SU-DHL-6 (cell line): ENCODE measurements at regions not wholly inside any gene's neighbourhood (a gene's known extent, or its start where the extent isn't known, plus 50 kb on each side); places are given as distances from the start of the nearest gene placed in this dataset.

Experiments used
- CTCF ChIP-seq: fragments of 200-600 bp; sonication (generic); IDR thresholded peaks from one replicate; pipeline ENCODE4 v1.5.1; 2017; ENCODE audit warnings: antibody characterized with exemption, mild to moderate bottlenecking, low read length, moderate library complexity; ENCODE audit not compliant: insufficient read depth, poor library complexity, severe bottlenecking
- EZH2phosphoT487 ChIP-seq: fragments of 200-600 bp; sonication (generic), shearing (Covaris generic); conservative IDR thresholded peaks from 2 replicates; pipeline ENCODE4 v1.6.1; 2018; ENCODE audit warnings: mild to moderate bottlenecking, antibody characterized with exemption, low read length, moderate library complexity, mixed read lengths

DNA sequence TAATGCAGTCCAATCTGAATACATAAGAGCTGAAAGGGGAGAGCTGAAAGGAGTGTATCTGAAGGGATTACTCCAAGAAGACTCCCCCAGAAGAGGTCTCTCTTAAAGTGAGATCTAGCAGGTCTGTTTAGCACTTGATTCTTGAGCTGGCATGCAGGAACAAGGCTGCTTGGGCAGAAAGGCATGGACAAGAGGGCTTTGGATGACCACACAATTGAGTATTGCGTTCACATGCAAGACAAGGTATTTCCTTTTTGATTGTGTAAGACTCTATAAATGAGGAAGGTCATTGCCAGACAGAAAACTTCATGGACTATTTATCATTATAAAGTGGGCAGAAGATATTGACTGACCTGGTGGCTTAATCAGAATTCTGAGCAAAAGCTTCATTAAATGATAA lies 145.5 kb upstream of the AFF2 start:
- TF ChIP-seq CTCF (no peak), EZH2phosphoT487 (no peak)
